ENCODE measurements at regions not wholly inside any gene's neighbourhood (a gene's known extent, or its start where the extent isn't known, plus 50 kb on each side); places are given as distances from the start of the nearest gene placed in this dataset.

GRCh38 chr4:26015133-26015651, 101.2 kb downstream of the SMIM20 start:
- TF ChIP-seq, protein P1, sequence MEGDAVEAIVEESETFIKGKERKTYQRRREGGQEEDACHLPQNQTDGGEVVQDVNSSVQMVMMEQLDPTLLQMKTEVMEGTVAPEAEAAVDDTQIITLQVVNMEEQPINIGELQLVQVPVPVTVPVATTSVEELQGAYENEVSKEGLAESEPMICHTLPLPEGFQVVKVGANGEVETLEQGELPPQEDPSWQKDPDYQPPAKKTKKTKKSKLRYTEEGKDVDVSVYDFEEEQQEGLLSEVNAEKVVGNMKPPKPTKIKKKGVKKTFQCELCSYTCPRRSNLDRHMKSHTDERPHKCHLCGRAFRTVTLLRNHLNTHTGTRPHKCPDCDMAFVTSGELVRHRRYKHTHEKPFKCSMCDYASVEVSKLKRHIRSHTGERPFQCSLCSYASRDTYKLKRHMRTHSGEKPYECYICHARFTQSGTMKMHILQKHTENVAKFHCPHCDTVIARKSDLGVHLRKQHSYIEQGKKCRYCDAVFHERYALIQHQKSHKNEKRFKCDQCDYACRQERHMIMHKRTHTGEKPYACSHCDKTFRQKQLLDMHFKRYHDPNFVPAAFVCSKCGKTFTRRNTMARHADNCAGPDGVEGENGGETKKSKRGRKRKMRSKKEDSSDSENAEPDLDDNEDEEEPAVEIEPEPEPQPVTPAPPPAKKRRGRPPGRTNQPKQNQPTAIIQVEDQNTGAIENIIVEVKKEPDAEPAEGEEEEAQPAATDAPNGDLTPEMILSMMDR (IDR thresholded peaks at IDR 0.05; ENCODE audit: poor library complexity), result no peak
- TF ChIP-seq EZH2 (IDR thresholded peaks at IDR 0.05; ENCODE audit: borderline replicate concordance) (no peak), EZH2phosphoT487 (IDR thresholded peaks at IDR 0.05; ENCODE audit: low read depth, severe bottlenecking, unreplicated experiment) (no peak)

All from hepatocyte (in vitro differentiated cells).